ENCODE measurements at regions not wholly inside any gene's neighbourhood (a gene's known extent, or its start where the extent isn't known, plus 50 kb on each side); places are given as distances from the start of the nearest gene placed in this dataset.
"Not testable (repeated sequence)": the region's sequence is repeated elsewhere in the genome, so short reads cannot be mapped to it uniquely, and the experiment has no call there.

- H3K4me3 ChIP-seq (ENCODE audit: low read depth, poor library complexity, severe bottlenecking) = no peak overlapping the region
- intact Hi-C loops (cut with DNase I; ENCODE audit: low total_unique reads) = no loop called here
- 89 to 92% methylated on average over 6 of the region's 6 CpGs for WGBS, 2 donors
- TF ChIP-seq CTCF (IDR thresholded peaks at IDR 0.05) (no peak), POLR2A (IDR thresholded peaks at IDR 0.05) (no peak)
- DNase-seq (ENCODE audit: low spot score in 2 of 2) = peak in 1 of 2 donors; percentile 8
Measured at GRCh38 chr13:109985871-109986450, 199.6 kb upstream of the IRS2 start.

- intact Hi-C loops (cut with DNase I; ENCODE audit: low total_unique reads) = no loop called here
Measured at GRCh38 chr13:109983447-109983846, 197.1 kb upstream of the IRS2 start.

GRCh38 chr13:109981000-109981399 is 194.6 kb upstream of the IRS2 start:
- TF ChIP-seq CTCF (IDR thresholded peaks at IDR 0.05) (no peak), POLR2A (IDR thresholded peaks at IDR 0.05) (no peak)
- H3K4me3 ChIP-seq (ENCODE audit: low read depth, poor library complexity, severe bottlenecking) = no peak overlapping the region
- intact Hi-C loops (cut with DNase I; ENCODE audit: low total_unique reads) = no loop called here
- DNase-seq (ENCODE audit: low spot score in 2 of 2) = peak in 1 of 2 donors; percentile 3
- 75 to 80% methylated on average over 4 of the region's 4 CpGs for WGBS, 2 donors

More at GRCh38 chr13:109983447-109983846, 197.1 kb upstream of the IRS2 start:
- 50 to 58% methylated on average over 7 of the region's 7 CpGs for WGBS, 2 donors
- DNase-seq (ENCODE audit: low spot score in 2 of 2) = peak in 1 of 2 donors; percentile 6
- TF ChIP-seq POLR2A (IDR thresholded peaks at IDR 0.05) (no peak), CTCF (IDR thresholded peaks at IDR 0.05) (no peak)
- no peak overlapping the region for H3K4me3 ChIP-seq (ENCODE audit: low read depth, poor library complexity, severe bottlenecking)

- intact Hi-C loops (cut with DNase I; ENCODE audit: low total_unique reads); H3K4me3 ChIP-seq (ENCODE audit: low read depth, poor library complexity, severe bottlenecking): not testable (repeated sequence)
- WGBS, 2 donors = 93 to 94% methylated on average over 3 of the region's 3 CpGs
- peak in 1 of 2 donors; percentile 6 for DNase-seq (ENCODE audit: low spot score in 2 of 2)
Measured at GRCh38 chr13:109979676-109980075, 193.3 kb upstream of the IRS2 start.

GRCh38 chr13:109979228-109979627 is 192.8 kb upstream of the IRS2 start:
- intact Hi-C loops (cut with DNase I; ENCODE audit: low total_unique reads) = no loop called here
- no peak overlapping the region for H3K4me3 ChIP-seq (ENCODE audit: low read depth, poor library complexity, severe bottlenecking)
- 53 to 67% methylated on average over 6 of the region's 6 CpGs for WGBS, 2 donors
- DNase-seq (ENCODE audit: low spot score in 2 of 2) = peak in 1 of 2 donors; percentile 25
- TF ChIP-seq POLR2A (IDR thresholded peaks at IDR 0.05) (no peak), CTCF (IDR thresholded peaks at IDR 0.05) (no peak)

GRCh38 chr13:109977212-109977968 is 191.0 kb upstream of the IRS2 start:
- intact Hi-C loops (cut with DNase I; ENCODE audit: low total_unique reads) = no loop called here
- TF ChIP-seq CTCF (IDR thresholded peaks at IDR 0.05) (no peak), POLR2A (IDR thresholded peaks at IDR 0.05) (no peak)
- DNase-seq (ENCODE audit: low spot score in 2 of 2) = peak in 1 of 2 donors; percentile 57
- WGBS, 2 donors = 89 to 92% methylated on average over 11 of the region's 11 CpGs
- H3K4me3 ChIP-seq (ENCODE audit: low read depth, poor library complexity, severe bottlenecking) = no peak overlapping the region

Data from lower leg skin (tissue), 4 donors.